ENCODE measurements at regions not wholly inside any gene's neighbourhood (a gene's known extent, or its start where the extent isn't known, plus 50 kb on each side); places are given as distances from the start of the nearest gene placed in this dataset.

GRCh38 chr1:34270181-34270580, 93.5 kb downstream of the C1orf94 start:
- H3K4me3 ChIP-seq (ENCODE audit: low read depth, low read length): no peak overlapping the region
- DNase-seq (ENCODE audit: low read depth): no peak
- TF ChIP-seq CTCF (conservative IDR thresholded peaks at IDR 0.05; ENCODE audit: low read depth, low read length): no peak

GRCh38 chr1:34272152-34272551, 95.4 kb downstream of the C1orf94 start:
- no peak for DNase-seq (ENCODE audit: low read depth)
- TF ChIP-seq CTCF (conservative IDR thresholded peaks at IDR 0.05; ENCODE audit: low read depth, low read length): no peak
- no peak overlapping the region for H3K4me3 ChIP-seq (ENCODE audit: low read depth, low read length)

GRCh38 chr1:34275150-34275549, 98.4 kb downstream of the C1orf94 start:
- no peak overlapping the region for H3K4me3 ChIP-seq (ENCODE audit: low read depth, low read length)
- no peak for TF ChIP-seq CTCF (conservative IDR thresholded peaks at IDR 0.05; ENCODE audit: low read depth, low read length)
- no peak for DNase-seq (ENCODE audit: low read depth)

- no peak overlapping the region for H3K4me3 ChIP-seq (ENCODE audit: low read depth, low read length)
- TF ChIP-seq CTCF (conservative IDR thresholded peaks at IDR 0.05; ENCODE audit: low read depth, low read length): no peak
- no peak for DNase-seq (ENCODE audit: low read depth)
Observed at GRCh38 chr1:34276606-34277005, 99.9 kb downstream of the C1orf94 start.

GRCh38 chr1:34277150-34277549, 100.4 kb downstream of the C1orf94 start:
- H3K4me3 ChIP-seq (ENCODE audit: low read depth, low read length): no peak overlapping the region
- TF ChIP-seq CTCF (conservative IDR thresholded peaks at IDR 0.05; ENCODE audit: low read depth, low read length): no peak
- no peak for DNase-seq (ENCODE audit: low read depth)

GRCh38 chr1:34278211-34278610, 101.5 kb downstream of the C1orf94 start:
- no peak for DNase-seq (ENCODE audit: low read depth)
- TF ChIP-seq CTCF (conservative IDR thresholded peaks at IDR 0.05; ENCODE audit: low read depth, low read length): no peak
- no peak overlapping the region for H3K4me3 ChIP-seq (ENCODE audit: low read depth, low read length)

- no peak for TF ChIP-seq CTCF (conservative IDR thresholded peaks at IDR 0.05; ENCODE audit: low read depth, low read length)
- DNase-seq (ENCODE audit: low read depth): no peak
- no peak overlapping the region for H3K4me3 ChIP-seq (ENCODE audit: low read depth, low read length)
Observed at GRCh38 chr1:34279971-34280370, 103.3 kb downstream of the C1orf94 start.
